HG03460 (cell line): ENCODE measurements at regions not wholly inside any gene's neighbourhood (a gene's known extent, or its start where the extent isn't known, plus 50 kb on each side); places are given as distances from the start of the nearest gene placed in this dataset.

ENCODE experiments used
- ATAC-seq: cut with Tn5 transposase; IDR thresholded peaks from one replicate; pipeline ENCODE4 v1.9.1; 2021; ENCODE audit not compliant: unreplicated experiment

DNA sequence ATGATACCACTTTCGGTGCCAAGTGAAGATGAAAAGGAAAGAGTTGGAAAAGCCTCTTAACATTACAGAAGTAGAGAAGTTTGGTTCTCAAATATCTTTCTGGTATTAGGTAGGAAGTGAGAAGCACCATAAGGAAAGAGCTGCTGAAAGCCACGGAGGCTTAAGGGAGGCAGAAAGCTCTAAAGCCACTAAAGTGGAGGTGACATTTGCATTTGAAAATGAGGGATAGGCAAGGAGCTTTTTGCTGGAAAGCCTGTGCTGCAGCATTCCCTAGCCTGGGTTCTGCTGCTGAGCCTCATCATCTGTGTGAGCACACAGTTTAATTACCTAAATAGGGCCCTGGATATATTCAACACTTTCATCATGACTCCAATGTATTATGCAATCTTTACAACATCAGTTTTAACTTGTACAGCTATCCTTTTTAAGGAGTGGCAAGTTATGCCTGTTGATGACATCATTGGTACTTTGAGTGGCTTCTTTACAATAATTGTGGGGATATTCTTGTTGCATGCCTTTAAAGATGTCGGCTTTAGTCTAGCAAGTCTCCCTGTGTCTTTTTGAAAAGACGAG lies 315.4 kb downstream of the RBM26 start:
- no peak for ATAC-seq

DNA sequence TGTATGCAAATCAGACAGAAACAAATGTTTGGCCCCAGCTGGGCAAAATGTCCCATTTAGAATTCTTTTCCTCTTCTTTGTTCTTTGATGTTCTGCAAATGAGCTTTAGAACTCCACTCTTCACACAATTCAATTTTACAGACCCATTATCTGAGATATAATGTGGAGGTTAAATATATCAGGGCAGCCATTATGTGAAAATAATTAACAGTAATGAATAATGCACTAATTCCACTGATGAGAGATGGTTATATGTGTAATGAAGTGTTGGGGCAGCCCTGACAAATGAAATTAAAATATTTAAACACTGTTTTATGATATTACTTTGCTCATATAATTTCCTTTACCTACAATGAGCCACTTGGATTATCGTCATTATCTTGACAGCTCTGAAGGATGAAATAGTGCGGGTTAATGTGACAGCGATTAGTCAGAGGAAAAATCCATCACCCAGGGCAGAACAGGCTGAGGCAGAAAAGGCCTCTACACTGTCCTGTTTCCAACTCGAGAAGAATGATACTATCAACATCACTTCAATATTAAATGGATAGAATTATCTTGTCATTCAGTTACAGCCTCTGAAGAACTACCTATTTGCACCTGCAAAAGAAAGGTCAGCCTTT lies 321.1 kb downstream of the RBM26 start:
- no peak for ATAC-seq

DNA sequence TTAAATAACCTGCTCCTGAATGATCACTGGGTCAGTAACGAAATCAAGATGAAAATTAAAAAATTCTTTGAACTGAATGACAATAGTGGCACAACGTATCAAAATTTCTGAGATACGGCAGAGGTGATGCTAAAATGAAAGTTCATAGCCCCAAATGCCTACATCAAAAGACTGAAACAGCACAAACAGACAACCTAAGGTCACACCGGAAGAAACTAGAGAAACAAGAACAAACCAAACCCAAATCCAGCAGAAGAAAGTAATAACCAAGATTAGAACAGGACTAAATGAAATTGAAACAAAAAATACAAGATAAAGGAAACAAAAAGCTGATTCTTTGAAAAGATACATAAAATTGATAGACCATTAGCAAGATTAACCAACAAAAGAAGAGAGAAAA lies 324.1 kb downstream of the RBM26 start:
- no peak for ATAC-seq

DNA sequence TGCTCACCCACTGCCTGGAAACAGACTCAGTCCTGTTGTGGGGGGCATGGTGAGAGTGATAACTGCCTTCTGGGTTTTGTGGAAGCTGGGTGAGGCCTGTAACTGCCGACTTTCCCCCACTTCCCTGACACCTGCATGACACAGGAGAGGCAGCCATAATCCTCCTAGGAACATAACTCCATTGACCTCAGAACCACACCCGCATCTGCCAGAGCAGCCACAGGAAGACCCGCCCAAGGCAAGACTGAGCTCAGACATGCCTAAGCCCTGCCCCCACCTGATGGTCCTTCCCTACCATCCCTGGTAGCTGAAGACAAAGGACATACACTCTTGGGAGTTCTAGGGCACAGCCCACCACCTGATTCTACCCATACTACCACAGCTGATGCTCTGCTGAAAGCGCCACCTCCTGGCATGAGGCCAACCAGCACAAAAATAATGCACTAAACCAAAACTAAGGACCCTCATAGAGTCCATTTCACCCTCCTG lies 326.7 kb downstream of the RBM26 start:
- no peak for ATAC-seq

DNA sequence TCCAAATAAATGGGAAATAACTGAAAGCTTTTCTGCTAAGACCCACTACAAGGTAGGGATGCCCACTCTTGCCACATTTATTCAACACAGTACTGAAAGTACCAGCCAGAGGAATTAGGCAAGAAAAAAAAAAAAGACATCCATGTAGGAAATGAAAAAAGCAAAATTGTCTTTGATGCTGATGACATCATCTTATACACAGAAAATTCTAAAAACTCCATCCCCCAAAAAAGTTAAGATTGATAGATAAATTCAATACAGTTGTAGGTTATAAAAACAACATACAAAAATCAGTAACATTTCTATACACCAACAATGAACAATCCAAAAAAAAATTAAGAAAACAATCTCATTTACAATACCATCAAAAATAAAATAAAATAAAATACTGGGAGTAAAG lies 330.4 kb downstream of the RBM26 start:
- no peak for ATAC-seq

DNA sequence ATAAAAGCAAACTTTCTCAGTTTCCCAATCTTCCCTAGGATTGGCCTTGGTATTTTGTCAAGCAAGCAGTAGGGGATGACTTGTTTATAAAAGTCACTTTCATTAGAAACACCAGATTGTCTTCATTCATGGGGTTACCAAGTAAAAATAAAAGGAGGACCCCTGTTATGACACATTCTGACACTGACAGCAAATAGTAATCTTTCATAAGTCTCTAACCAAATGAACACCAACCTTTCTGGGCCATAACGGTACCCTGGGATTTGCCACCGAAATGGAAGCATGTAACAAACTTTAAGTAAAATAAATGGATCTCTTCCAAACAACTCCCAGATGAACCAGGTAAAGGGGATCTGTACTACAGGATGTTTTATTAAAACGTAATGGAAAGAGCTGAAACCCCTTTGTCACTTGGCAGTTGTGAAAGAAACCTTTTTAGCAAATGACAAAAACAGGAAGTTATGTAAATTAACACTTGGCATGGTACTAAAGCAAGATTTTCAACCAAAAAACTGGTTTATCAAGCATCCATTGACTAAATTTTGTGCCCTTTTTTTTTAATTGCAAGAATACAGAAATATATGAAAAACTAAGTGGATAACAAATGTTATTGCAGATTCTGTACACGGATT lies 335.6 kb downstream of the RBM26 start:
- ATAC-seq, result no peak

DNA sequence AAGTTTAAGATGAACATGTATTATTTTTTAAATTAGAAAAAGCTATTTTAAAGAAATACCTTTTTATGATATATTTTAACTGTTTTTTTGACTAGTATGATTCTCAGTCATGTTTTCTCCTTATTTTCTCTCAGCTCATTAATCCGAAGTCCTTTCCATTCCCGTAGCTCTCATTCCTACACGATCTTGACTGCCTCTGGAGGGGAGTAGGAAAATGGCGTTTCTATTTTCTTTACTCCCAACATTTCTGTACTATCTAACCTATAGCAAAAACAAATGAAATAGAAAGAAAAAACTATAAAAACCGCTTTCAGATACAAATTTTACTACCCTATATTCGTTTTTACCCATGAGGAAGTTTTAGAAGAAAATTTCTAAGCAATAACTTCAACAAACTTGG lies 343.8 kb downstream of the RBM26 start:
- no peak for ATAC-seq

DNA sequence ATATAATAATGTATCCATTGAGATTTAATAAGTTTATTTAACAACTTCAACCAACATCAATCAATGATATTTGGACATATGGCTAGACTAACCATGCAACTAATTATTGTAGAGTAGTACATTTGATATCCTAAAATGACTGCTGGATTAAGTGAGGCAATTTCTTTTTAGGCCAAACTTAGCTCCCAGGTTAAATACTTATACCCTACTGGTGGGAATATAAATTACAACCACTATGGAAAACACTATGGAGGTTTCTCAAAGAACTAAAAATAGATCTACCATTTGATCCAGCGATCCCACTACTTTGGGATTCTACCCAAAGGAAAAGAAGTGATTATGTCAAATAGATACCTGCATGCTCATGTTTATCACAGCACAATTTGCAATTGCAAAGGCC lies 345.8 kb downstream of the RBM26 start:
- ATAC-seq, result no peak

DNA sequence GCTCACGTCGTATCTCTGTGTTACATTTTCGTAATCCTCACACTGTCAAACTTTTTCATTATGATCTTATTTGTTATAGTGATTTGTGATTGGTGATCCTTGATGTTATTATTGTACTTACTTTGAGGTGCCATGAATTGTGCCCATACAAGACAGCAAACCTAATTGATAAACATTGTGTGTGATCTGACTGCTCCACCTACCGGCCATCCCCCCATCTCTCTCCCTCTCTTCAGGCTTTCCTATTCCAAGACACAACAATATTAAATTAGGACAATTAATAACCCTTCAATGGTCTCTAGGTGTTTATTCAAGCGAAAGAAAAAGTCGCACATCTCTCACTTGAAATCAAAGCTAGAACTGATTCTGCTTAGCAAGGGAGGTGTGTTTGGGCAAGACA lies 349.3 kb downstream of the RBM26 start:
- no peak for ATAC-seq

DNA sequence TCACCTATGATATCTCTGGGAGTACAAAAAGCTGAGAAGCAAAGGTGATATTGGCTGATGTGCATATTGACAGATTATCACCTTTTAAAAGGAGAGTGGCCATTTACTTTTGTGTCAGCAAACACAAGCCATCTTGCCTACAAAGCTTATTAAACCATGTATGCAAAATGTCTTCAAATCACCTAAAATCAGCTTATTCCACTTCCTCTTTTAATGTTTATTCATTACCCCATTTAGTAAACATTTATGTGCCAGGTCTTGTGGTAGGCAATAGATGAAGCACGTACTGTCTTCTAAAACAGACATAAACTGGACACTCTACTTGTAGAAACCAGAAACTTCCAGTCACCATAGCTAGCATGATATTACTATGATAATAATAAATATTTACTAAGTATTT lies 354.6 kb downstream of the RBM26 start:
- ATAC-seq, result no peak

DNA sequence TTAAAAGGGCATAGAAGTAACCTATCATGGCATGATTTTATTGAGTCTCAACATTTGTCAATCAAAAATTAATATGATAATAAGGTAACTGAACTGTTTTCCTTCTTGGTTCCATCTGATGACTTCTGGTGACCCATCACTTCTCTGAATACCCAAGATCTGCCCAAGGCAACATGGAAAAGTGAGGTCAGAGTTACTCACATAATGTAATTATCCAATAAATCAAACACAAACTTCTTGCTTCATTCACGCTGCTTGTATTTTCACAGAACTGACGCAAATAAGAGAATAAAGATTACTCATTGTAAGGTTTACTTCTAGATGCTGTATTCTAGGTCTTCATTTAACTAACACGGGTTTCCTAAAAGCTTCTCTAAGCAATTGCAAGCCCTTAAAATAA lies 361.6 kb downstream of the RBM26 start:
- no peak for ATAC-seq

DNA sequence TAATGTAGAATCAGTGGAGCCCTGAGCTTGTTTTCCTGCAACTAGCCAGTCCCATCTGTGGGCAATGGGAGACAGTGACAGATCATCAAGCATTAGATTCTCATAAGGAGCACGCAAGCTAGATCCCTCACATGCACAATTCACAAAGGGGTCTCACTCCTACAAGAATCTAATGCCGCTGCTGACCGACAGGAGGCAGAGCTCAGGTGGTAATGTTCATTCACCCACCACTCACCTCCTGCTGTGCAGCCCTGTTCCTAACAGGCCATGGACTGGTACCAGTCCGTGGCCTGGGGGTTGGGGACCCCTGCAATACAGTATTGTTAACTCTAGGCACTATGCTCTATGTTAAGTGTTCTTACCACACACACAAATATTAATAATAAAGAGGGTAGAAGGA lies 362.8 kb downstream of the RBM26 start:
- no peak for ATAC-seq

DNA sequence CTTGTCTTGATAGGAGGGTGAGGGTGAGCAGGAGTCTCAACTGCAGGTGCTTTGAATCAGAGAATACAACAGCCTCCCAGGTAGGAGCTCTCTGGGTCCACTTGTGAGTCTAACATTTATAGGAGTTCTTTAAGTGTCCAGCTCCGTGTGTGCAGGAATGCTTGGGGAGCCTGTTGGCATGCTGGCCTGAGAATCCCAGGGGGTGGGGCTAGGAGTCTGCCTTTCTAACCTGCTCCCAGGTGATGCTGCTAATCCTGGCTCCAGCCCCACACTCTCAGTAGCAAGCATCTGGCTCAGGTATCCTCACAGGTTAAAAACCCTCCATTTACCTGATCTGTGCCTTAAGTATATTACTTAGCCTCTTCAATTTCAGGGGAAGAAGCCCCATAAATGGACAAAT lies 368.9 kb downstream of the RBM26 start:
- no peak for ATAC-seq

DNA sequence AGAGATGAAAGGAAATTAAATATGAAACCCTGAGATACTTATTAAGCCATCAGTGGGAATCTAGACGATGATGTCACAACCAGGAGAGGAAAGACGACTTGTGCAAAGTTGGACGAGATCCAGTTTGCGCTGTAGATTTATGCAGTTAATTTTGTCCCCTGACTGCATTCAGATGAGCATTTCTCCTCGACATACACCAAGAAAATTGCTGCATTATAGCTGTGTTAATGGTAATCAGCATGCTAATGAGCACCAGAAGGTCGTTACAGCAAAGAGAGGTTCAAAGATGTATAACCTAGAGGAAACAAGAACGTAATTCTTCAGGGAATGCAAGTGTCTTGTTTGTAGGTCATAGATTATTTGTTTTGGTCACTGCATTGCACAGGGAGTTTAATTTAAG lies 371.7 kb downstream of the RBM26 start:
- no peak for ATAC-seq

DNA sequence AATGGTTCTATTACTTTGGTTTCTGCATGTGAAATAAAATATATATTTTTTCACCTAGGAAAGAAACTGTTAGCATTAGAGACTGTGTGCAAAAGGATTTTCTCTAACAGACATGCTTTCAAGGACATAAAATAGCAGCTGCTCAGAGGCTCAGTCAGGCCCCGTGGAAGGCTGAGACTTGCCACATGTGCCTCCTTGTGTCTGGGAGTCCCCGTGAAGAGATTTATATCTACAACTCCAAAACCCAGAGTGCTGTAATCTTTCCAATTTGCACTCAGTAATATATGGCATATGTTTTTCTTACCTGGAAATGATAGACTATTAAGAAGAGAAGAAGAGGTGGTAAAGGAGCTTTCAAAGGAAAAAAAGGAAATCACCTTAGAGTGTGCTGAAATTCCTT lies 371.6 kb upstream of the OBI1 start:
- ATAC-seq, result no peak

DNA sequence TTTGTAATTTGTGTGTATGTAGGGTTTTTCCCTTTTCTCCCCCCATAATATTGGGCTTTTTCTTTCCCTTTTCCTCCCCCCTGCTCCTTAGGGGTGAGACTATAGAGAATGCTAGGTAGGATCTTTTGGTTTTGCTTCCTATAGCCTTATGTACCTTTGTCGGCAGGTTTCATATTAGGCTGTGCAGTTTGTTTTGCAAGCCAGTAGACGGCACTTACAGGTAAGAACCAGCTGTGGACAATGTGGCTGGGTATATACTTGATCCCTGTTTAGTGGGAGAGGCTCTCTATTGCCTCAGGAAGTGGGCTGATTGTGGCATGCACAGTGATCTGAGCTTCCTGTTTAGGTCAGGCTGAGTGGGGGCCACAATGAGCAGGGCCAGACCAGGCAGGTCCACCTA lies 359.2 kb upstream of the OBI1 start:
- ATAC-seq, result no peak

DNA sequence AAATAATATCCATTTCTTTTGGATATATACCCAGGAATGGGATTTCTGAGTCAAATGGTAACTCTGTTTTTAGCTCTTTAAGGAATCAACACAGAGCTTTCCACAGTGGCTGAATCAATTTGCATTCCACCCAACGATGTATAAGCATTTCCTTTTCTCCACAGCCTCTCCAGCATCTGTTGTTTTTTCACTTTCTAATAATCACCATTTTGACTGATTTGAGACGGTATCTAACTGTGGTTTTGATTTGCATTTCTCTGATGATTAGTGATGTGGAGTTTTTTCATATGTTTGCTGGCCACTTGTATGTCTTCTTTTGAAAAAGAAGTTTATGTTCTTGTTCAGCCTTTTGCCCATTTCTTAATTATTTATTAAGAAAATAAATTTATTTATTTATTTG lies 352.2 kb upstream of the OBI1 start:
- ATAC-seq, result no peak

DNA sequence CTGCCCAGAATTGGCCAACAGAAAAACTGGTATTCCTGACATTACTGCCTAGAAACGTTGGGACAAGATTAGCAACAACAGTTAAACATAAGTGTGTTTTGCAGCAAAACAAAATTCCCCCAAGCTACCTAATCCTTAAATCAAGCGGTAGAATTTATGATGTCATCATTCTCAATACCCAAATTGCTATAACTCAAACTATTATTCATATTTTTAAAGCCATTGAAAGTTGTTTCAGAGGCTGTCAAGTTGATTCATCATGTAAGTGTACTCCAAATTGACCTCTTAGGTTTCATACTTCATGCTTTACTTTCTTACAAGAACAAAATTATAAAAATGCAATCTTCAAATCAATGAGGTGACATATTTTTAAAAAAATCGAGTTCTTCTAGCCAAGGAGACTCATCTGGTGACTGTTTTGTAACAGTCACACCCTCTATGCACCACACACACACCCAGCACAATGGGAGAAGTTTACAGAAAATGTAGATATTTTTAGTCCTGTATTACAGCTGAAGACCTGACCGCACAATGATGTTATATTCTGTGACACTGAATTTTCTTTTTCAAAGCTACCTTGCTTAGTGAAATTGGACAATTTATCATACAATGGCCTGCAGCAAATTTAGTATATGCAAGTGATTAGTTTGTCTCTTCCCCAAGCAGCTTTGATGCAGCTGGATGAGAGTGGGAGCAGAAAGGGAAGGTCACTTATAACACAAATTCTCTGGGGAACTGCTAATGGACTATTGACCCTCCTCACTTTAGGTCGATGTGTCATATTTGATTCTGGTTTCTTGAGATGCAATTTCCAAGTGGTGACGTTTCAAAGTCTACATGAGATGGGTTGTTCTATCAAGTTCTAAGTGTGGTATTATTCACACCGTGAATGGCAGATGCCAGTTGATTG lies 345.3 kb upstream of the OBI1 start:
- ATAC-seq, result no peak

DNA sequence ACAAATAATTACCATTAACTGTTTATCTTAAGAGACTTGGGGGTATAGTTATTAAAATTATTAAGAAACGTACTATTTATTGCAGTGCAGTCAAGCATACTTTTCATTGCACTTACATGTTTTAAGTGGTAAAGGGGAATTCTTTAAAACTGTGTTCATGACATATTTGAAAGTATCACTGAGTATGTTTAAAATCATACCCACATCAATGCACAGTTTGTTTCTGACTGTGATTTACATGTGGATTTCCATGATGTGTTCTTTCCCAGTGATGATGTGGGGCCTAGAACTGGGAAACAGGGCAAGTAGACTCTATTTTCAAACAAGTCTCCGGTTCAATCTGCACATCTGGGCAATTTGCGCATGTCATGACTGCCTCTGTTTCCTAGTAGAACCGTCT lies 340.5 kb upstream of the OBI1 start:
- ATAC-seq, result no peak

DNA sequence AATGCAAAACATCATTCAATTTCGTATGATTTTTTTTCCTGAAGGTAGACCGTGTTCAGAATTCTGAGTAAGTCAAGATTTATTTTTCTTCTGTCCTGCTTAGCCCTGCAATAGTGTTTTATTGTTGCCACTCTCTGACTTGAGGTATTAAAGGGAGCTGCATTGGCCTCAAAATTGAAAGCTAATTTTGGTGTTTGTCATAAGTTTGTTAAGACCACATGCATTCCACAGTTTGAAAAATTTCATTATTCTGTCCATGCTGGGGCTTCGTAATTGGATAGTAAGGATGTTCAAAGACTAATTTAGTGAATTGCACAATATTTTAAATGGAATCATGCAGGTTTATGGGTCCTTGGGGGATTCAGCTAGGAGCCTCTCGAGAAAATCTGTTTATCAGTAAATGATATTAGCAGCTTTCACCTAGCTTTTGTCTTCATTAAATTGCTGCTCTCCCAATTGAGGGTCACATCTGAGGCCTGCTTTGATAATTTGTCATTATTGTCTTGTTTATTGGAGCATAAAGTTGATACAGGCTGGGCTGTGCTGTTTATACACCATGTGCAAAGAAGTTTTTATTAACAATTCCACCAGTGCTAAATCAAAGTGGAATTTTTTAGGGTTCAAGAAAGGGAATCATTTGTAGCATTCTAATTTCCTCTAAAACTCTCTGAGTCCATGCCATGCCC lies 339.8 kb upstream of the OBI1 start:
- no peak for ATAC-seq
